ENCODE measurements at regions not wholly inside any gene's neighbourhood (a gene's known extent, or its start where the extent isn't known, plus 50 kb on each side); places are given as distances from the start of the nearest gene placed in this dataset.
"Not testable (repeated sequence)": the region's sequence is repeated elsewhere in the genome, so short reads cannot be mapped to it uniquely, and the experiment has no call there.

- DNase-seq (ENCODE audit: low spot score) = no peak
- intact Hi-C loops (cut with DNase I) = no loop called here
Measured at GRCh38 chr13:50205581-50205980, 190.3 kb downstream of the KCNRG start.

GRCh38 chr13:50208826-50209335 is 193.6 kb downstream of the KCNRG start:
- intact Hi-C loops (cut with DNase I) = no loop called here
- peak; percentile 86 for DNase-seq (ENCODE audit: low spot score)

DNA sequence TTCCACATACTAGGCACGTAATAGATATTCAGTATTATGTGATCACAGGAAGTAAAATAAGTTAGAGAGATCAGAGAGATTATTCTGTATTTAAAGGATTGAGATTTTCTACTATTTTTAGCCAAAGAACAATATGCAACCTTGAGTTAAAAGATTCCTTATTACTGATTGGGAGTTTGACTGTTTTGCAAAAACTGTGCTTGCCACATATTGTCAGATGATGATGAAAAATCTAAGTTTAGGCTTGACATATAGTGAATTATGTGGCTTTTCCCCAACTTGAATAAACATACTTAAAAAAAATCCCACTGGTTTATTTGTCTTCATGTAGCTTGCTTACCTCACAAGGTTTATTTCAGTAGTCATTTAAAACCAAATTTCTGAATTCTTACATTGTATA is 194.4 kb downstream of the KCNRG start:
- DNase-seq (ENCODE audit: low spot score) = no peak
- intact Hi-C loops (cut with DNase I) = no loop called here

DNA sequence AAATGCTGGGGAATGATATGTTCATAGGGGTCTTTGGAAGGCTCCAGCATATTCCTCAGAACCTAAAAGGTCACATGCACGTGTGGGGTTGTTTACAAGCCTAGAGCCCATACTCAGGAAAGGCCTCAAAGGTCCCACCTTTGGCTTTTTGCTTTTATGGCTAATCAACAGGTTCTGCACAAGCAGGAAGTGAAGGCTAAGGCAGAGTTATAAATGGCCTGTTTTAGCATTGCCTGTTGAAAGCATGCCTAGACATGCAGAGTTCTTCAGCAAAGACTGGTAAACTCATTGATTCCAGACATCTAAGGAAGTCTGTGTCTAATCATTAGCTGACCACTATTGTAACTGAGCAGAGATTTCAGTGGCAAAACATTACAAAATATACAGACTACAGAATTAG is 198.3 kb downstream of the KCNRG start:
- intact Hi-C loops (cut with DNase I) = no loop called here
- no peak for DNase-seq (ENCODE audit: low spot score)

GRCh38 chr13:50214514-50214913 is 199.3 kb downstream of the KCNRG start:
- intact Hi-C loops (cut with DNase I) = no loop called here
- DNase-seq (ENCODE audit: low spot score) = no peak

- intact Hi-C loops (cut with DNase I) = no loop called here
- no peak for DNase-seq (ENCODE audit: low spot score)
Measured at GRCh38 chr13:50215399-50215798, 200.2 kb downstream of the KCNRG start.

GRCh38 chr13:50219743-50220142 is 204.5 kb downstream of the KCNRG start:
- DNase-seq (ENCODE audit: low spot score) = no peak
- intact Hi-C loops (cut with DNase I) = no loop called here

- intact Hi-C loops (cut with DNase I) = no loop called here
- no peak for DNase-seq (ENCODE audit: low spot score)
Measured at GRCh38 chr13:50220938-50221337, 205.7 kb downstream of the KCNRG start.

- intact Hi-C loops (cut with DNase I) = no loop called here
- peak; percentile 93 for DNase-seq (ENCODE audit: low spot score)
Measured at GRCh38 chr13:50222569-50223332, 207.5 kb downstream of the KCNRG start.

DNA sequence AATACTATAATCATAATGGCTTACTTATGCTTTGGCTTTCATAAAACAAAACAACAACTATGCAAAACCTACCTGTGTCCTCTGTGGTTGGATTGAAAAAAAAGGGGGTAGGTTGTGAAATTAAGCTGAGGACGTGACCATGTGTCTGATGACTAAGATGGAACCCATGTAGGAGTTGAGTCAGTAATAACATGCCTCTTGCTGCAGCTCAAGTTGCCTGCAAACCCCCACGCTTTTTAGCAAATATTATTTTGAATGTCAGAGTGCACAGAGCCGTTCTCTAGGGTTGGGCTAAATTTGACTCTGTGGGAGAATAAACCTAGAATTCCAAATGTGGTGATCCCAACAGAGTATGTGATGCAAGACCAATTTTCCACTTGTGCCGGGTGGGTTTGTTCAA is 209.3 kb downstream of the KCNRG start:
- no peak for DNase-seq (ENCODE audit: low spot score)
- intact Hi-C loops (cut with DNase I) = no loop called here

DNA sequence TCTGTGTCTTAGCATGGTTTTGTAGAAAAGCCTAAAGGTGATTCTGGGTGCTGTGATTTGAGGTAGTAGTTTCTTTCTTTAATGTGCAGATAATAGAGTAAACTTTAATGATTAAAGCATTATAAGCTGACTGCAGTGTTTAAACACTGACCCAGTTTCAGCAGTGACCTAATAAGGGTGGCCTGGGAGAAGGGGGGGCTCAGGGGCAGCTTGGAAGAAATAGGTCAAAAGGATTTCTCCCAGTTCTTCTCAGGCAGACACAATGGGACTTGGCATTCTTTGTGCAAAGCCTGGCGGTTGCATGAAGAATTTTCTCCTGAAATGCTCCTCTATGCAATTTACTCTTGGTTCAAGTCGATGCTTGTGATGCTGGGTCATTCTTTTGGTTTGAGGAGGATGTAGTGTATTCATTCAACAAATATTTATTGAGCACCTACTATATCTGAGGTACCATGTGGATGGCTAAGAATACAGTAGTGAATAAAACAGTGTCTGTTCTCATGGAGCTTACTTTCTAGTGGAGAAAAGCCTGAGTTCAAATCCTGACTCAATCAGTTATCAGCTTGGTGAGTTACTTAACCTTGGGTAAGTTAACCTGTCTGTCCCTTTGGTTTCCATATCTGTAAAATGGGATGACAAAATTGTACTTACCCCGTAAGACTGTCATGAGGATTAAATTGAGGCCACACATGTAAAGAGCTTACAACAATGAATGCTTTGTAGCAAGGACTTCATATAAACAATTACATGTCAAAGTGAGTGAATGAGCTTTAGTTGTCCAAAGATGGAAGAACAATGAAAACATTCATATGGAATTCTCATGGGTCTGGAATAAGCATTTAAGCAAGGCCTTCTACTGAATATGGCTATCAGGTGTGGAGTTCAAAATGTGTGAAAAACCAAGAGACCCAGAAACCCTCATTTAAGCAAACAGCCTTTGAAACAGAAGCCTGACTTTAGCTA is 210.2 kb downstream of the KCNRG start:
- intact Hi-C loops (cut with DNase I) = loop anchor here in 1 of 2 donors (5.0 kb wide), 1 partner anchor 137 kb away; no protein-coding TSS in a partner anchor
- DNase-seq (ENCODE audit: low spot score) = no peak

GRCh38 chr13:50226515-50227155 is 211.4 kb downstream of the KCNRG start:
- DNase-seq (ENCODE audit: low spot score) = no peak
- intact Hi-C loops (cut with DNase I) = loop anchor here in 1 of 2 donors (5.0 kb wide), 1 partner anchor 136 kb away; no protein-coding TSS in a partner anchor

DNA sequence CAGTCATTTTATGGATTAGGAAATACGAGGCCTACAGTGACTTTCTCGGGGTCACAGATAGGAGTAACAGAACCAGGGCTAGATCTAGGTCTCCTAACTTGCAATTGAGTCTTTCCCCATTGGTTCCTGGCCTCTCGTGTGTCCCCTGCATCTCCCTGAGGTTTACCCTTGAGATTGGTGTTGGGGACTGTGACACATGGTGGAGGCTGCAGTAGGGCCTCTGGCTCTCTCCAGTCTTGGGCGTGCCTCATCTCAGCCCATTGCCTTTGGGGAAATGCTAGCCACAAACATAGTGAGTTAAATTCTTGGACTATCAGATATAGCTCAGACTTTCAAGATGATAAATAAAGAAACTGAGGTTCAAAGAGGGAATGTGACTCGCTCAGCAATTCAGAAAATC is 212.1 kb downstream of the KCNRG start:
- intact Hi-C loops (cut with DNase I) = loop anchor here in 1 of 2 donors (5.0 kb wide), 1 partner anchor 135 kb away; no protein-coding TSS in a partner anchor
- no peak for DNase-seq (ENCODE audit: low spot score)

- DNase-seq (ENCODE audit: low spot score) = no peak
- intact Hi-C loops (cut with DNase I) = loop anchor here in 1 of 2 donors (5.0 kb wide), 1 partner anchor 134 kb away; no protein-coding TSS in a partner anchor
Measured at GRCh38 chr13:50228527-50228926, 213.3 kb downstream of the KCNRG start.

GRCh38 chr13:50229960-50230661 is 214.9 kb downstream of the KCNRG start:
- intact Hi-C loops (cut with DNase I) = loop anchor here in 1 of 2 donors (5.0 kb wide), 1 partner anchor 132 kb away; no protein-coding TSS in a partner anchor
- DNase-seq (ENCODE audit: low spot score) = no peak

- intact Hi-C loops (cut with DNase I) = no loop called here
- DNase-seq (ENCODE audit: low spot score) = no peak
Measured at GRCh38 chr13:50230662-50230978, 215.4 kb downstream of the KCNRG start.

DNA sequence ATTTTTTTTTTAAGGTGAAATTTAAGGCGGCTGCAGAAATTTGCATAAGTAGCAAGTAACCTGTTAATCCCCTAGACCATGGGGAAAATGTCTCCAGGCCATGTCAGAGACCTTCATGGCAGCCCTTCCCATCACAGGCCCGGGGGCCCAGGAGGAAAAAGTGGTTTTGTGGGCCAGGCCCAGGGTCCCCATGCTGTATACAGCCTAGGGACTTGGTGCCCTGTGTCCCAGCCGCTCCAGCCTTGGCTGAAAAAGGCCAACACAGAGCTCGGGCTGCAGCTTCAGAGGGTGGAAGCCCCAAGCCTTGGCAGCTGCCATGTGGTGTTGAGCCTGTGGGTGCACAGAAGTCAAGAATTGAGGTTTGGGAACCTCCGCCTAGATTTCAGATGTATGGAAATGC is 218.3 kb downstream of the KCNRG start:
- not testable (repeated sequence) for DNase-seq (ENCODE audit: low spot score)

GRCh38 chr13:50235604-50236342 is 220.5 kb downstream of the KCNRG start:
- no peak for DNase-seq (ENCODE audit: low spot score)
- intact Hi-C loops (cut with DNase I) = no loop called here

More for the DNA sequence above, 218.3 kb downstream of the KCNRG start:
- intact Hi-C loops (cut with DNase I) = not testable (repeated sequence)

All from posterior vena cava (tissue), 2 donors.